NK-92 treated with Interleukin-12 subunit alpha and Interleukin-12 subunit beta, amount 100 ng/mL, for 24 hours (cell line): ENCODE measurements at regions not wholly inside any gene's neighbourhood (a gene's known extent, or its start where the extent isn't known, plus 50 kb on each side); places are given as distances from the start of the nearest gene placed in this dataset.
"Not testable (repeated sequence)": the region's sequence is repeated elsewhere in the genome, so short reads cannot be mapped to it uniquely, and the experiment has no call there.

ENCODE experiments used
- DNase-seq: peaks from one replicate; lab custom pipeline; 2025; lab: John Stamatoyannopoulos, UW

DNA sequence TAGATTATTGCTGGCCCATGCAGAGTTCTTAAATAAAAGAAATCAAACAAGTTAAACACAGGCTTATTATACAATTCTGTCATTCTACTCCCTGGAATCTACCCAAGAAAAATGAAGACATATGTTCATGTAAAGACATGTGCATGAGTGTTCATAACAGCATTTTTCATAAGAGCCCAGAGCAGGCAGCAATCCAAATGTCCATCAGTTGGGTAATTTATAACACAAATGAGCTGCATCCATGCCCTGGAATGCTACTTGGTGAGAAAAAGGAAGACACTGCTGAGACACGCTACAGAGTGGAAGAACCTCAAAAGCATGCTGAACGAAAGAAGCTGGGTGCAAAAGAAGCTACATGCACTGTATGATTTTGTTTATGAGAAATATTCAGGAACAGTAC is 342.6 kb downstream of the TCERG1L start:
- DNase-seq, result no peak

DNA sequence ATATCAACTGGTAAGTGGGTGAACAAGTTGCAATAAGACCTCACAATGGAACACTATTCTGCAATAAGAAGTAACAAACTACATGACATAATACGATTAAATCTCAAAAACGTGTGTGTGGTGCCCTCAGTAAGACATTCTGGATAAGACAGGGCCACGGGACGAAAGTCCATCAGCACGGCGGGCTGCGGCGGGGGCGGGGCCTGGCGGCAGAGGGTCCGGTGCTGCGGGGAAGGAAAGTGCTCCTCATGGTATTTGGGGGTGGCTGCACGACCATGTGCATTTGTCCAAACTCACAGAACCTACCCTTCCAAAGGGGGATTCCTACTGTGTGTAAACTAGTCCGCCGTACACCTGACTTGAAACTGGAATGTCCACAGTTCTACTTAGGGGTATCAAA is 341.8 kb downstream of the TCERG1L start:
- no peak for DNase-seq

DNA sequence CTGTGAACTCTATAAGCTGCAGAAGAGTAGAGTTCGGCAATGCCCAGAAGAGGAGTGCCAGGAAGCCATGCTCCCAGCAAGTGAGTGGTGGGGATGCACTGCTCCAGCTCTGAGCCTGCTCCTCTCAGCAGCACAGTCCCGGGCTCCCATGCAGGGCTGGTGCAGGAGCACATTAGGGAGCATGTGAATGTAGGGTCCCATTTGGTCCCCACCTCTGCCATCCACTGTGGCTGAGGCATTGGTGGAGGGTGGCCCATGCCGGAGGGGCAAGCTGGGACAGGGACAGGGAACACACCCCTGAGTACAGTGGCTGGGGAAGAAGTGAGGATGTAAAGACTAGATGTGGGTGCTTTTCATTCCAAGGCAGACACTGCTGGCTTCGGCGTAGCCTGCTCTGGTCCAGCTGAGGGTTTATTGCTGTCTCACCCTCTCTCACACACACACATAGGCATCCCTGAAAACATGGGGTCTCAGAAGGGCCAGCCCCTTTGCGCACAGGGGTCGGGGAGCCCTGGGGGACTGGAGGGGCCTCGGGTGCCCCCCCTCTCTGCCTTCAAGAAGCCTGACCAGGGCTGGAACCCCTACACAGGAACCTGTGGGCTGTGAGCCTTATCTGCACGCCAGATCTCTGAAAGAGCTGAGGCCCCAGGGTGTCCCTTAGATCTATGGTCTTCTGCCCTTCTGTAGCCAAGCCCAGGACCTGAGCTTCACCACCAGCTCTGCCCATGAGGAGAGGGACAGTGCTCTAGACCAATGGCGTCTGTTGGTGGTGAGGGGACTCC is 341.0 kb downstream of the TCERG1L start:
- no peak for DNase-seq

DNA sequence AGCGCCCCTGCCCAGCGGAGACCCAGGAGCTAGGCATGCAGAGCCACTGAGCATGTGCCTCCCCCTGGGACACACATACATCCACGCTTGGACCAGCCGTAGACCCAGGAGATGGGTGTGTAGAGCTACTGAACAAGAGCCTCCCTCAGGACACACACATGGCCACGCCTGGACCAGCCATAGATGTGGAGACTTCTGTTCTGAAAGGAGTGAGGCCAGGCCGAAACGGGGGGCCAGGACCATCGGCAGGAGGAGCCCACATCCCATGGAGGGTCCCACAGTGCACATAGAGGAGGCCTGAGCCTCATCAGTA is 340.4 kb downstream of the TCERG1L start:
- no peak for DNase-seq

DNA sequence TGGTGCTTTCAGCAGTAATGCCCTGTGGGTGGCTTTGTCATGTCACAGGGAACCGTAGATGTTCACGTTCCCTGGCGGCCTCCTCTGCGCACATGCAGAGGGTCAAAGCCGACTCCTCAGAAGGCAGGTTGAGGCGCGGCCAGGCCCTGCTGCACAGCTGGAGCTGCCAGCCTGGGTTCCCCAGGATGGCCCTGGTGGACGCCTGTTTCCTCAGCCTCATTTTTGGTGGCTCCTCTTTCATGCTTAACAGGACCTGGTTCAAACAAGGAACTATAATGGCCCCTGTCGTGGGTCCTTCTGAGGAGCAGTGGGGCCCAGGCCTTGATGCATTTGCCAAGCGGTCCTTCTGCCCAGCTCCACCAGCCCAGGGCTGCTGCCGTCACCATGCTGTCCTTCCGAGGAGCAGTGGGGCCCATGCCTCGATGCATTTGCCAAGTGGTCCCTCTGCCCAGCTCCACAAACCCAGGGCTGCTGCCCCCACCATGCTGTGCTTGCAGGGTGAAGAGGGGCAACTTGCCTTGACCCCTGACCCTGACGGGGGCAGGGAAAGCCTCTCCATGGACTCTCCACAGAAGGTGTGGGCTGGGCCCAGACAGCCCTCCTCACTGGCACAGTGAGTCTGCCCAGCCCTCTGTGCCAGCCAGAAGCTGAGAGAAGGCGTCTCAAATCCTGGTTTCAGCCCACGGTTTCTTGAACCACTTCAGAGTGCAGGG is 338.2 kb downstream of the TCERG1L start:
- no peak for DNase-seq

DNA sequence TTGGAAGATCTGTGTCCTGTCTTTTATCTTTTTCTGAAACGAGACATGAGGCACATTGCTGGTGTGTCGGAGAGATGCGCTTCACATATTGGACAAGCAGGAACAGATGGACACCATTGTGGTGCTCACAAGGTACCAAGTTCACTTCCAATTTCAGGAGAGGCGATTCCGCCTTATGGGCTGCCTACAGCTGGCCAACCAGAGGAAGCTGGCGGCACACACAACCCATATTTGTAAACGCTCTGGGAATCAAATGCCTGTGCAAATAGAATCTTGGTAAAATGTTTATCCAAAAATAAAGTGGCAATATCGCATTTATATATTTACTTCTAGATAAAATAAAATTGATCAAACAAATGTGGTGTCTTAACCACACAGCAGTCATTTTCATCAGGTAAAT is 337.4 kb downstream of the TCERG1L start:
- no peak for DNase-seq

DNA sequence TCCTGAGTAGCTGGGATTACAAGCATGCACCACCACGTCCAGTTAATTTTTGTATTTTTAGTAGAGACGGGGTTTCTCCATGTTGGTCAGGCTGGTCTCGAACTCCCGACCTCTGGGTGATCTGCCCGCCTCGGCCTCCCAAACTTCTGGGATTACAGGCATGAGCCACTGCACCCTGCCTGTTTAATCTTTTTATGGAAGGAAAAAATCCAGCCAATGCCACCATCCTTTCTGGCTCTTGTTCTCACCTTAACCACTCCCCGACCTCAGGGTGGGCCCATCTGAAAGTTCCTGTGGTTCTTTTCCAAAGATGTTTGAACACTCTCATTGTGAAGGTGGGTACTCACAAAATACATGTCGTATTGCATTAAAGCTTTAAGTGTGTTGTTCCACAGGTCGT is 336.2 kb downstream of the TCERG1L start:
- not testable (repeated sequence) for DNase-seq

DNA sequence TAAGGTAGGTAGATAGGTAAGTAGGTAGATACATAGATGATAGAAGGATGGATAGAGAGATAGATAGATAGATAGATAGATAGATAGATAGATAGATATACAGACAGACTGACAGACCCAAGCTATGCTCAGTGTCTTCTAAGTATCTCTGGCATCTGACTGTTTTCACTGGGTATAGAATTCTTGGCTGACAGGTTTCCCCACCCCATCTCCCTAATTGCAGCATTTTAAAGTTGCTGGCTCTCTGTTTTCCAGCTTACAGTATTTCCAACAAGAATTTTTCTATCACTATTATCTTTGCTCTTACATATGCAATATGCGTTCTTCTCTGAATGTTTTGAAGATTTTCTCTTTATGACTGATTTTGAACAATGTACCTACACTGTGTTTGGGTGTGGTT is 328.7 kb downstream of the TCERG1L start:
- DNase-seq, result no peak

DNA sequence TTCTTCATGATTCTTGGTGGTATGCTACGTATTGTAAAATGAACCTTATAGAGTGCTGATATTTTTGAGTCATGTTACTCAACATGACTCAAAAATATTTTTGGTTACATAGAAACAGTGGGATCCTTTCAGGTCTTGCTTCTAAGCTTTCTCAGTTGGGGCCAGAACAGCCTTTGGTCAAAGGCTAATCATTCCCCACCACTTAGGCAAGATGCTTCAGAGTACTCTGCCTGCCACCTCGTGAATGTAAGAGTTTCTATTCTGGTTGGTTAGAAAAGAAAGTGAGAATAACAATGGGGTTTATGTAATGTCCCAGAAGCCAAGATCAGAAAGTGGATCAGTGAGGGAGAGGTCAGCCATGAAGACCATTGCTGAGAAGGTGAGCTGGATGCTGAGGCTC is 327.8 kb downstream of the TCERG1L start:
- no peak for DNase-seq

DNA sequence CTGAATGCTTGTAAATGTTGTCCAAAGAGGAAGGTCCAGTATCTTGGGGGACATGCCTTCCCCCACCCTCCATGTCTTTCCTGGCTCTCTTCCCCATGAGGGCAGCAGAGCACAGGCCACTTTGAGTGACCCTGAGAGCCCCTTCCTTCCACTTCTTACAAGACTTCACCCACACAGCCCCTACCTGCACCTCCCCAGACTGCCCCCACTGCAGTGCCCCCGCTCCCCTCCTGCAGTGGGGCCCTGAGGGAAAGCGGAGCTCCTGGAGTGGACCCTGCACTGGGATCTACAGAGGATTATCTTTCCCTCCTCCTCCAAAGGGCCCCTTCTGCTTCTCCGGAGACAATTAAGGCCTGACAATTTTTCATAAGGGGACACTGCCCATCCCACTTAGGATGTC is 326.8 kb downstream of the TCERG1L start:
- DNase-seq, result no peak

DNA sequence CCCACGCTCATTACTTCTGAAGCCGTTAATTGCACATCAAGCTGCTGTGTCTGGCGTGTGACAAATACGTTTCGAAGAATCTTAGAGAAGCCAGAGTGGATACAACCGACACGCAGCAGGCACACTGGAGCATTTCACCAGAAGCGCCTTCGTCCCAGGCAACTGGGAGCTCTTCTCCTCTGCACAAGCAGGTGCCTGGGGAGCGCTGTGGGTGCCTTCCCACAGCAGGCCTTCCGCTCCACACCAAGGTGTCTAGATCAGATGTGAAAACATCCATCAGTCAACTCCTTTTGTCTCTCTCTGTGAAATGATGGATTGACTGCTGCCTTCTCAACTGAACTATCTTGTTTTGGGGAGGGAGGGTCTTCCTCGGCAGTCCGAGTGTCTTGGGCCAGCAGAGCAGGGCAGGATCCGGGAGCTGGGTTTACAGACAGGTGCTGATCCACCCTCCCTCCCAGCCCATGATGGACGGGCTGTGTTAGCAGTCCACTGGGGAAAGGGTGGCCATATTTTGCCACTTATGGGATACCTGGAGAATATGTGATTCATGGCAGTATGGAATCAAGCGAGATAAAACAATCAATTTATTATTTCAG is 326.3 kb downstream of the TCERG1L start:
- no peak for DNase-seq

DNA sequence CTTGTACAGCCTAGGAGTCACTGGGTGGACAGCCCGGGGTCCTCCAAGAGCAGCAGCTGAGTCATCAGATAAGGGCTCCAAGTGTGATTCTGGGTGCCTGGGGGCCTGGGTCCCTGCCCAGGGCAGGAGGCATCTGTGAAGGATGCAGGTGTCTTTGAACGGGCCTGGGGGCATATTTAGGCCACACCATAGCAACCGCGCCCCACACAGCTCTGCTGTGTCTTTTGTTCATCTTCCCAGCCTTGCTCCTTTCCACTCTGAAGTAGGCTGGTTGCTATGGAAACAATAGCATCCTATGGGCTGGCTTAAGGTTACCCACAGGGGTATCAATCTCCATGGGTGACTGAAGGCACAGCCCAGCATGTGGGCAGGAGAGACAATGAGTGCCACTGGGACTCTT is 324.7 kb downstream of the TCERG1L start:
- DNase-seq, result no peak

DNA sequence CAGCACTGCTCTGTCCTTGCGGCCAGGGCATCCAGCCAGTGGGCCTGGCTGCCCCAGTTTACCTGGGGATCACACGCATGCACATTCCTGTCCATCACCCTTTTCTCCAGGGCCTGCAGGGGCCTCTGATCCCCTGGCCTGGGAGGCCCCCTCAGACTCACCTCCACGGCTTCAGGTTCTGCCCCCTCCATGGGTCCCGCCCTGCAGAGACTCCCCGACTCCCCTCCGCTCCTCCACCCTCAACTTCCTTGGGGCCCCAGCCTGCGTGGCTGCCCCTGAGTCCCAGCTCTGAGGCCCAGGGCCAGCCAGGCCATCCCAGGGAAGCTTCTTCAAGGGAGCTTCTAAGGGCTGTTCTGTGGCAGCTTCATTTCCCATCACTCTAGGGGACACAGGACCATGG is 324.1 kb downstream of the TCERG1L start:
- no peak for DNase-seq

DNA sequence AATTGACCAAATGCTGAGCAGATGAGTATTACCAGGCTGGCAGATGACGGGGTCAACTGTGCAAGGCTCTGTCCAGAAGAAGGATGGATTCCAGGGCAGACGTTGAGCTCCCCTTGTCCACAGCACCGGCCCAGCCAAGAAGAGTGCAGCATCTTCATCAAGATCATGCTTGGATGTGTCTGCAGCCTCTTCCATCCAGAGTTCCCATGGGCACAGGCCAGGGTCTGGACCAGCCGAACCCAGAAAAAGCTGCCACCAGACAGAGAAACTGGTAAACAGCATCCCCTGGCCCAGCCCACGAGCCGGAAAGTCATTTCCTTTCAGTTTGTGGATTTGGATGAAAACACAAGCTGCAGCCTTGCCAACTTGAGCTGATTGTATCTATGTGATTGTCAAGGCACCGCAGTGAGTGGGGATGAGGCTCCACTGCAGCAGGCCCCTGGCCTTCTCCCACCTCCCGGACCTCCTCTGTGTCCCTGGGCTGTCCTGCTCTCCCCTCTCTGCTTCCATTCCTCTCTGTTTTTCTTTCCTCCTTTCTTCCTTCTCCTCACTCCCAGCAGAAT is 321.8 kb downstream of the TCERG1L start:
- DNase-seq, result no peak

DNA sequence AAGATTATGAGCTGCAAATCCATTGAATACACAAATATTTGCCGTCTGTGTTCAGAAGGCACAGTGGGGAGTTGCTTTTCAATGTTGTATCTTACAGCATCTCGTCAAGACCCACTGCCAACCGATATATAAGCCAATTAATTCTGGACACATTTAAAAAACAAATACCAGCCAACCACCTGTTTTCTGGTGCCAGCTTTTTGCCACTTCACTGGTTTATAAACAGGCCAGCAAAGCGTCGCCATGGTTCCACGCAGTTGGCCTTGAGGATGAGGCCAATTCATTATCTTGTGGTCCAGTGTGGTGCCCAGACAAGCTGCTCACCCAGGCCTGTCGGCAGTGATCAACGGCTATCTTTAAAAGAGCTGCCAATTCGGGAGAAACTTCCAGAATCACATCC is 321.0 kb downstream of the TCERG1L start:
- no peak for DNase-seq

DNA sequence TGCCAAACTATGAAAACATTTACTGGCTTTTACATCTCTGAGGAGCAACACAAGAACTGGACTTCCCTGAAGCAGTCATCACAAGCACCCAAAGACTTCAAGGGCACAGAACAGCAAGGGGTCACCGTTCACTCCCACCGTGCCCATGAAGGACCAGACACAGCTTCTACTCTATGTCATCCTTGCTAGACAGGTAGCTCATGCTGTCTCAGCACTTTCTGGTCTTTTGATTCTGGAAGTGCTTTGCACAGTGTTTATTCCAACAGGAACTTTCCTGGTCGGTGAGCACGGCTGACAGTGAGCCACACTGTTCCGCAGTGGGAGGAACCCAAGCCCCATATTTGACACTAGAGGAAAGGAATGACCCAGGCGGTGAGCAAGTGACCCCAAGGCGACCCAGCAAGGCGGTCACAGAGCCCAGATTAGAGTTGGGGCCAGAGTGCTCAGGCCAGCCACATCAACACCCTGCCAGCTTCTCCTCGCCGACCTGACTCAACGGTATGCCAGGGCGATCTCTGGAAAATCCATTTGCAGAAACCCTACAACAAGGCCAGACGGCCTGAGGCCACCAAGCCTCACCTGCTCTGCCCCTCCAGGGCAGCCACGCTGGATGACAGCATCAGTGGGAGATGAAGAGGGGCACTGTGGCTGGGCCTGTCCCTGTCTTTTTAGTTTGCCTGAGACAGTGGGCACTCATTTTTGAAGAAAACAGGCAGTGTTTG is 318.6 kb downstream of the TCERG1L start:
- DNase-seq, result no peak

DNA sequence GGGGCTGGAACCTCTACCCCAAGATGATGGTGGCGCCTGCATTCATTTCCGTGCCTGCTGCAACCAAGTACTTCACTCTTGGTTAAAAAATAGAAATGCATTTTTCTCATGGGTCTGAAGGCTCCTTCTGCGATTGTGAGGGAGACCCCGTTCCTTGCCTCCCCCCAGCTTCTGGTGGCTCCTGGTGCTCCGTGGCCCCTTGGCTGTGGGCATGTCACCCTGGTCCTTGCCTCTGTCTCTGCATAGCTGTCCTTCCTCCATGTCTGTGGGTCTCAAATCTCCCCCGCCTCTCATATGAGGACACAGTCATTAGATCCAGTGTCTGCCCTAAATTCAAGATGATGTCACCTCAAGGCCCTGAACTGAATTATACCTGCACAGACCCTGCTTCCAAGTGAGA is 317.9 kb downstream of the TCERG1L start:
- DNase-seq, result no peak

DNA sequence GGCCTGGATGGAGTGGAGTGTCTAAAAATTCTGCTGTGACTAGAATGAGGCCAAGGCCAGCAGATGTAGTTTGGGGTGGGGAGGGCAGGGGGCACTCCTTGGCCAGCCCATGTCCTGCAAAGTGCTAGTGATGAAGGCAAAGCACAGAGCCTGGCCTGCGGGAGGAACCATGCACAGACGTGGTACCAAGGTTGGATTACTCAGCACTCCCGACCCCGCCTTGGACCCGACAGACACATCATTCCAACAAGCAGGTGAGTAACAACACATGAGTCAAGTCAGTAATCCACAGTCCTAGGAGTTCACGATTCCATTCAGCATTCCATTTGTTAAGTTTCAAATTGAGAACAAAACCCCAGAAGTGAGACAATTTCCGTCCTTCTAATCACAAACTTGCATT is 317.3 kb downstream of the TCERG1L start:
- DNase-seq, result no peak

DNA sequence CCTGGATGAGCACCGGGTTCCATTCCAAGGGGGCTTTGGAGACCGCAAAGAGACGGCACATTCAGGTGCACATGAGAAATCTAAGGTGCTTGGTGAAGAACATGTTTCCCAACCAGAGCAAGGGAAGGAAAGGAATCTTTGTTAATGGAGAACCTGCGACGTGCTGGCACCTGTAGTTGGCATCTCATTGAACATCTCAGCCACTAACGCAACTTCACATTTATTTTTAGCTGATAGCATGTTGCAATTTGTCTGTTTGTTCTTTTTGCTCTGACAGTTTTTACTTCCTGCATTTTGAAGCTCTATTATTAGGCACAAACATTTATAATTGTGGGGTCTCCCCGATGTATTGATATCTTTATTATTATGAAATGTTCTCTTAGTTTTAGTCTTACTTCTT is 316.7 kb downstream of the TCERG1L start:
- DNase-seq, result no peak

DNA sequence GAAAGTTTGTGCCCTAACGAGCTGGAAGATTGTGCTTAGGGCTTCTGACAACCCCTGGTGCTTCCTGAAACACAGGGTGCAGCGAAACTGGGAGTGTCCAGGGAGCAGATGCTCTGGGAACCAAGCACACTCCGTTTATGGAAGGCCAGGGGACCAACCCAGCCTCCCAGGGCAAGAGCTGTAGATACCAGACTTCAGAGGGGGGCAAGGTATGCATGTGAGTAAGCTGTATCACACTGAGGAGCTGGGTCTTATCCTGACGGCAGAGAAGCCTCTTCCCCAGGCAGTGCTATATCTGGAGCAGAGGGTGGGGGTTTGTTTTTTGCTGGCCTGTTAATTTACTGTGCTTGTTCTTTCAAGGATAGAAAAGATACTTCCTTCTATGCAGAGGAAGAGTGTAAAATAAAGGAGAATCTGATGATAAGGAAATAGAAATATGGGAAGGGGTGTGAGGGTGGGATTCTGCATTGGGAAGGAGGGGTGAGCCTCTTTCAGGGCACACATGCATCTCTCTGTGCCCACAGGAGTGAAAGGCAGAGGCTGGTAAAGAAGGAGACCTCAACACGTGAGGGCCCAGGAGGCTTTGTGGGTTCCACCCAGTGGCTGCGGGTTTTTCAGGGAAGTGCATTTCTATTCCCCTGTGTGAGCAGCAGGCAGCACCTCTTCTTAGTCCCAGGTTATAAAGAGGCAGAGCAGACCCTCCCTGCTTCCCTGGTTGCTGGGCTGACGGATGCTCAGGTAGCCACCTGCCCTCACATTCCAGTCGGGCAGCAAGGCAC is 314.1 kb downstream of the TCERG1L start:
- no peak for DNase-seq

DNA sequence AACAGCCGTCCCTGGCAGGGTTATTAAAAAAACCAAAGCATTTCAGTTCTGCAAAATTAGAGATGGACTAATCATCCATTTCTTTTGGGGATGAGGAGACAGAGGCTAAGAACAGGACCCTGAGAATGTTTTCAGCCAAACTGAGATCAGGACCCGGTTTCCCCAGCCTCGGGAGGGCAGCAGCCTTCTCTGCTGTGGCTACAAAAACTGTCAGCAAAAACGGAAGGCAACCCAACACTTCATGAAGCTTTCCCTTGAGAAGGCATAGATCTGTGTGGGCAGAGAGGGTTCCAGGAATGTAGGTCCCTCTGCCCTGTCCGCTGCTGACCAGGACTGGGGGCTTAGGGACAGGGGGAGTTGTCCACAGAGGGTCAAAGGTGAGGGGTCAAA is 313.5 kb downstream of the TCERG1L start:
- no peak for DNase-seq

DNA sequence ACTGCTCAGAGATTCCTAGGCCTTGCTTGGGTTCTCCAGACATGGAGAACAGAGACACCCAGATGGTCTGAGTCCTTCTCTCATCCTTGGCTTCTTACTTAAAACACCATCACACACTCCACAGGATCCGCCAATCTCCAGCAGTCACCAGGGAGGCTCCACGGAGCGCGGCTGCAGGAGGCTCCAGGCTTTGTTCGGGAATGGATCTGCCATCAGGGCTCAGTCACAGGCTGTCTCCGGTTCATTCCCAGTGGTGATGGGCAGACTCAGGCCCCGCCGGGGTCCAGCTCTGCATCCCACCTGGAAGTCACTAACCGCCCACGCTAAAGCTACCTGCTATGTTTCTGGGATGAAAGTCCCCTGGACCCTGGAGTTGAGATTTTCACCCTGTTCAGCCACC is 312.9 kb downstream of the TCERG1L start:
- DNase-seq, result no peak
